ENCODE measurements at regions not wholly inside any gene's neighbourhood (a gene's known extent, or its start where the extent isn't known, plus 50 kb on each side); places are given as distances from the start of the nearest gene placed in this dataset.

DNA sequence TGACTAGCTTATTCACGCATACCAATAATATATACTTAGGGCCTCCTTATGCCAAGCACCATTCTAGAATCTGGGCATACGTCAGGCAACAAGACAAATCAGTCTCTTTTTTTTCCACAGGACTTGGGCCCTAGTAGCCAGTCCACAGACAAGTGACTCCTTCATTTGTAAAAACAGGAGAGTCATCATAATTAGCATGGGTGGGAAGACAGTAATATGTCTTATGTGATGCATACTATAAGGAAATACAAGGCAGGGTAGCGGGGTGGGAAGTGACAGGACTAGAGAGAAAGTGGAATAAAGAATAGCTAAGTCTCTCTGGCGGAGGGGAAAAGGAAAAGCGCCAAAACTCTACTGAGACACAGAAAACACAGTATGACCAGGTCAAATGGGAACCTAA, 439.6 kb upstream of the MDFIC2 start:
- Histone ChIP-seq H3K79me2 (replicated peaks; ENCODE audit: insufficient read depth, low read length) (no peaks in the 10 kb centered on the region), H3K9me3 (ENCODE audit: low read length) (no peaks in the 10 kb centered on the region), H3K27ac (ENCODE audit: low read length) (no peak overlapping the region), H3K9me2 (ENCODE audit: insufficient read depth, low read length) (no peaks in the 10 kb centered on the region), H2AFZ (ENCODE audit: low read depth, low read length) (no peak overlapping the region), H4K20me1 (ENCODE audit: insufficient read depth) (no peaks in the 10 kb centered on the region), H3K4me2 (ENCODE audit: low read length) (no peak overlapping the region), H3K4me3 (ENCODE audit: low read length) (no peak overlapping the region), H3K9ac (ENCODE audit: low read length) (no peak overlapping the region), H3K27me3 (ENCODE audit: insufficient read depth, low read depth, low read length) (no peaks in the 10 kb centered on the region), H3F3A (ENCODE audit: insufficient read depth, low read length, poor library complexity, severe bottlenecking) (no peaks in the 10 kb centered on the region), H3K36me3 (ENCODE audit: insufficient read depth, low read length) (no peaks in the 10 kb centered on the region)
- TF ChIP-seq SMC3 (conservative IDR thresholded peaks at IDR 0.05; ENCODE audit: poor library complexity) (no peak), RAD21 (conservative IDR thresholded peaks at IDR 0.05) (no peak), EP300 (conservative IDR thresholded peaks at IDR 0.05; ENCODE audit: poor library complexity, severe bottlenecking) (no peak), MXI1 (conservative IDR thresholded peaks at IDR 0.05; ENCODE audit: poor library complexity, severe bottlenecking) (no peak), POLR2AphosphoS5 (IDR thresholded peaks at IDR 0.05) (no peak), TAF1 (IDR thresholded peaks at IDR 0.05; ENCODE audit: low read depth) (no peak), EZH2 (IDR thresholded peaks at IDR 0.05; ENCODE audit: borderline replicate concordance, insufficient read depth, low read length, poor library complexity, severe bottlenecking) (no peak)
- TF ChIP-seq, protein P1, sequence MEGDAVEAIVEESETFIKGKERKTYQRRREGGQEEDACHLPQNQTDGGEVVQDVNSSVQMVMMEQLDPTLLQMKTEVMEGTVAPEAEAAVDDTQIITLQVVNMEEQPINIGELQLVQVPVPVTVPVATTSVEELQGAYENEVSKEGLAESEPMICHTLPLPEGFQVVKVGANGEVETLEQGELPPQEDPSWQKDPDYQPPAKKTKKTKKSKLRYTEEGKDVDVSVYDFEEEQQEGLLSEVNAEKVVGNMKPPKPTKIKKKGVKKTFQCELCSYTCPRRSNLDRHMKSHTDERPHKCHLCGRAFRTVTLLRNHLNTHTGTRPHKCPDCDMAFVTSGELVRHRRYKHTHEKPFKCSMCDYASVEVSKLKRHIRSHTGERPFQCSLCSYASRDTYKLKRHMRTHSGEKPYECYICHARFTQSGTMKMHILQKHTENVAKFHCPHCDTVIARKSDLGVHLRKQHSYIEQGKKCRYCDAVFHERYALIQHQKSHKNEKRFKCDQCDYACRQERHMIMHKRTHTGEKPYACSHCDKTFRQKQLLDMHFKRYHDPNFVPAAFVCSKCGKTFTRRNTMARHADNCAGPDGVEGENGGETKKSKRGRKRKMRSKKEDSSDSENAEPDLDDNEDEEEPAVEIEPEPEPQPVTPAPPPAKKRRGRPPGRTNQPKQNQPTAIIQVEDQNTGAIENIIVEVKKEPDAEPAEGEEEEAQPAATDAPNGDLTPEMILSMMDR (IDR thresholded peaks at IDR 0.05; ENCODE audit: poor library complexity, severe bottlenecking): no peak
- TF ChIP-seq, protein P2, sequence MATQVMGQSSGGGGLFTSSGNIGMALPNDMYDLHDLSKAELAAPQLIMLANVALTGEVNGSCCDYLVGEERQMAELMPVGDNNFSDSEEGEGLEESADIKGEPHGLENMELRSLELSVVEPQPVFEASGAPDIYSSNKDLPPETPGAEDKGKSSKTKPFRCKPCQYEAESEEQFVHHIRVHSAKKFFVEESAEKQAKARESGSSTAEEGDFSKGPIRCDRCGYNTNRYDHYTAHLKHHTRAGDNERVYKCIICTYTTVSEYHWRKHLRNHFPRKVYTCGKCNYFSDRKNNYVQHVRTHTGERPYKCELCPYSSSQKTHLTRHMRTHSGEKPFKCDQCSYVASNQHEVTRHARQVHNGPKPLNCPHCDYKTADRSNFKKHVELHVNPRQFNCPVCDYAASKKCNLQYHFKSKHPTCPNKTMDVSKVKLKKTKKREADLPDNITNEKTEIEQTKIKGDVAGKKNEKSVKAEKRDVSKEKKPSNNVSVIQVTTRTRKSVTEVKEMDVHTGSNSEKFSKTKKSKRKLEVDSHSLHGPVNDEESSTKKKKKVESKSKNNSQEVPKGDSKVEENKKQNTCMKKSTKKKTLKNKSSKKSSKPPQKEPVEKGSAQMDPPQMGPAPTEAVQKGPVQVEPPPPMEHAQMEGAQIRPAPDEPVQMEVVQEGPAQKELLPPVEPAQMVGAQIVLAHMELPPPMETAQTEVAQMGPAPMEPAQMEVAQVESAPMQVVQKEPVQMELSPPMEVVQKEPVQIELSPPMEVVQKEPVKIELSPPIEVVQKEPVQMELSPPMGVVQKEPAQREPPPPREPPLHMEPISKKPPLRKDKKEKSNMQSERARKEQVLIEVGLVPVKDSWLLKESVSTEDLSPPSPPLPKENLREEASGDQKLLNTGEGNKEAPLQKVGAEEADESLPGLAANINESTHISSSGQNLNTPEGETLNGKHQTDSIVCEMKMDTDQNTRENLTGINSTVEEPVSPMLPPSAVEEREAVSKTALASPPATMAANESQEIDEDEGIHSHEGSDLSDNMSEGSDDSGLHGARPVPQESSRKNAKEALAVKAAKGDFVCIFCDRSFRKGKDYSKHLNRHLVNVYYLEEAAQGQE (IDR thresholded peaks at IDR 0.05; ENCODE audit: borderline replicate concordance): no peak

DNA sequence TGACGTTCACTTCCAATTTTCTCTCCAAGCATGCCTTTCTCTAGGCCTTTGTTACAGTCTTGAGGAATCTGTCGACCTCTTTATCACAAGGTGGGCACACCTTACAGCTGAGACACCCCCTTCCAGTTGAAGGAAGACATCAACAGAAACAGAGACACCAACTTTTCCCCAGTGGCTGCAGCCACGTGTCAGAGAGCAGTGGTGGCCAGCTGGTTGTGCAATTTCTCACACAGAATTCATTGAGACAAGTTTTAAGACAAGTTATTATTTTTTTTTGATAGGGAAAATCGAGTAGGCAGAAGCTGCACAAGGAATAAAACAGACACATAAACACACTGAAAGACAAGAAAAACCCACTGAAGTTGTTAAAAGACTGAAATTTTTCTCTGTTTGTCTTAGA, 436.7 kb upstream of the MDFIC2 start:
- H3K9ac ChIP-seq (ENCODE audit: low read length): no peak overlapping the region
- no peaks in the 10 kb centered on the region for H3K9me2 ChIP-seq (ENCODE audit: insufficient read depth, low read length)
- no peaks in the 10 kb centered on the region for H3F3A ChIP-seq (ENCODE audit: insufficient read depth, low read length, poor library complexity, severe bottlenecking)
- H3K4me3 ChIP-seq (ENCODE audit: low read length): no peak overlapping the region
- H3K36me3 ChIP-seq (ENCODE audit: insufficient read depth, low read length): no peaks in the 10 kb centered on the region
- H3K9me3 ChIP-seq (ENCODE audit: low read length): no peaks in the 10 kb centered on the region
- H3K27me3 ChIP-seq (ENCODE audit: insufficient read depth, low read depth, low read length): no peaks in the 10 kb centered on the region
- H4K20me1 ChIP-seq (ENCODE audit: insufficient read depth): no peaks in the 10 kb centered on the region
- no peaks in the 10 kb centered on the region for H3K79me2 ChIP-seq (replicated peaks; ENCODE audit: insufficient read depth, low read length)
- H2AFZ ChIP-seq (ENCODE audit: low read depth, low read length): no peak overlapping the region
- TF ChIP-seq EZH2 (IDR thresholded peaks at IDR 0.05; ENCODE audit: borderline replicate concordance, insufficient read depth, low read length, poor library complexity, severe bottlenecking) (no peak), SMC3 (conservative IDR thresholded peaks at IDR 0.05; ENCODE audit: poor library complexity) (no peak), EP300 (conservative IDR thresholded peaks at IDR 0.05; ENCODE audit: poor library complexity, severe bottlenecking) (no peak), TAF1 (IDR thresholded peaks at IDR 0.05; ENCODE audit: low read depth) (no peak), POLR2AphosphoS5 (IDR thresholded peaks at IDR 0.05) (no peak), RAD21 (conservative IDR thresholded peaks at IDR 0.05) (no peak), MXI1 (conservative IDR thresholded peaks at IDR 0.05; ENCODE audit: poor library complexity, severe bottlenecking) (no peak)
- TF ChIP-seq, protein P1 (IDR thresholded peaks at IDR 0.05; ENCODE audit: poor library complexity, severe bottlenecking): no peak
- TF ChIP-seq, protein P2 (IDR thresholded peaks at IDR 0.05; ENCODE audit: borderline replicate concordance): no peak
- H3K27ac ChIP-seq (ENCODE audit: low read length): no peak overlapping the region
- H3K4me2 ChIP-seq (ENCODE audit: low read length): no peak overlapping the region

All from neural cell (in vitro differentiated cells).